HepG2 (cell line): ENCODE measurements at regions not wholly inside any gene's neighbourhood (a gene's known extent, or its start where the extent isn't known, plus 50 kb on each side); places are given as distances from the start of the nearest gene placed in this dataset.

Experiments
- ELF3 ChIP-seq: IDR thresholded peaks from 2 replicates; pipeline ENCODE4 v1.6.1; 2016; ENCODE audit warnings: missing genetic modification reagents, missing compliant biosample characterization
- FOXC1 ChIP-seq: sonication (generic); formaldehyde crosslinking; IDR thresholded peaks from 2 replicates; pipeline ENCODE4 v1.8.0; 2022; ENCODE audit warnings: mild to moderate bottlenecking, missing genetic modification reagents, borderline replicate concordance
- LCORL ChIP-seq, 2 experiments: fragments of 450-650 bp in 1 of 2; sonication (generic) in 1 of 2; formaldehyde crosslinking in 1 of 2; IDR thresholded peaks; 2 replicates each; pipeline versions ENCODE4 v1.5.0 to v1.6.1; 2017 to 2020; ENCODE audit warnings: antibody characterized with exemption in 1 of 2, missing genetic modification reagents in 1 of 2
- RBFOX2 ChIP-seq: fragments of 200-400 bp; formaldehyde crosslinking; IDR thresholded peaks from 2 replicates; pipeline ENCODE4 v1.6.1; 2017; ENCODE audit warnings: low read depth, mild to moderate bottlenecking, low read length
- REXO4 ChIP-seq: sonication (generic); formaldehyde crosslinking; IDR thresholded peaks from 2 replicates; pipeline ENCODE4 v1.8.0; 2022; ENCODE audit warnings: missing genetic modification reagents, mild to moderate bottlenecking, borderline replicate concordance
- SMAD3 ChIP-seq: sonication (generic); formaldehyde crosslinking; IDR thresholded peaks from 2 replicates; pipeline ENCODE4 v1.4.0; 2020; ENCODE audit warnings: missing genetic modification reagents
- SP5 ChIP-seq: IDR thresholded peaks from 2 replicates; pipeline ENCODE4 v1.6.1; 2016; ENCODE audit warnings: low read depth, borderline replicate concordance
- TGIF2 ChIP-seq: IDR thresholded peaks from 2 replicates; pipeline ENCODE4 v1.6.1; 2016; ENCODE audit warnings: control low read depth, missing compliant biosample characterization
- THYN1 ChIP-seq: sonication (generic); formaldehyde crosslinking; IDR thresholded peaks from 2 replicates; pipeline ENCODE4 v1.8.1; 2023; ENCODE audit warnings: low read depth, mild to moderate bottlenecking, moderate library complexity, missing genetic modification reagents, borderline replicate concordance
- YEATS4 ChIP-seq: sonication (generic); formaldehyde crosslinking; IDR thresholded peaks from 2 replicates; pipeline ENCODE4 v1.4.0; 2020; ENCODE audit warnings: missing genetic modification reagents, borderline replicate concordance
- ZBTB20 ChIP-seq: sonication (generic); formaldehyde crosslinking; IDR thresholded peaks from 2 replicates; pipeline ENCODE4 v1.8.1; 2023; ENCODE audit warnings: missing genetic modification reagents, low read depth, mild to moderate bottlenecking, borderline replicate concordance
- ZNF12 ChIP-seq: sonication (generic); formaldehyde crosslinking; IDR thresholded peaks from 2 replicates; pipeline ENCODE4 v1.5.0; 2020; ENCODE audit warnings: missing genetic modification reagents
- ZNF678 ChIP-seq: sonication (generic); formaldehyde crosslinking; IDR thresholded peaks from 2 replicates; pipeline ENCODE4 v1.4.0; 2020; ENCODE audit warnings: mild to moderate bottlenecking, missing genetic modification reagents
- ZNF777 ChIP-seq: sonication (generic); formaldehyde crosslinking; IDR thresholded peaks from 2 replicates; pipeline ENCODE4 v1.4.0; 2020; ENCODE audit warnings: missing genetic modification reagents
- TF ChIP-seq, protein P1 (sequence below): IDR thresholded peaks from 2 replicates; pipeline ENCODE4 v1.4.0; 2020; ENCODE audit warnings: mild to moderate bottlenecking, missing genetic modification reagents
- TF ChIP-seq, protein P2 (sequence below): sonication (generic); formaldehyde crosslinking; IDR thresholded peaks from 2 replicates; pipeline ENCODE4 v1.5.0; 2020; ENCODE audit warnings: missing genetic modification reagents
- TF ChIP-seq, protein P3 (sequence below): sonication (generic); formaldehyde crosslinking; IDR thresholded peaks from 2 replicates; pipeline ENCODE4 v1.5.0; 2020; ENCODE audit warnings: missing genetic modification reagents, mild to moderate bottlenecking, borderline replicate concordance
- TF ChIP-seq, protein P4 (sequence below), 2 experiments: IDR thresholded peaks; 2 replicates each; pipeline ENCODE4 v1.6.1; 2011 to 2012; ENCODE audit warnings: low read length in 2 of 2, borderline replicate concordance in 1 of 2, low read depth in 1 of 2, mild to moderate bottlenecking in 1 of 2, moderate library complexity in 1 of 2

DNA sequence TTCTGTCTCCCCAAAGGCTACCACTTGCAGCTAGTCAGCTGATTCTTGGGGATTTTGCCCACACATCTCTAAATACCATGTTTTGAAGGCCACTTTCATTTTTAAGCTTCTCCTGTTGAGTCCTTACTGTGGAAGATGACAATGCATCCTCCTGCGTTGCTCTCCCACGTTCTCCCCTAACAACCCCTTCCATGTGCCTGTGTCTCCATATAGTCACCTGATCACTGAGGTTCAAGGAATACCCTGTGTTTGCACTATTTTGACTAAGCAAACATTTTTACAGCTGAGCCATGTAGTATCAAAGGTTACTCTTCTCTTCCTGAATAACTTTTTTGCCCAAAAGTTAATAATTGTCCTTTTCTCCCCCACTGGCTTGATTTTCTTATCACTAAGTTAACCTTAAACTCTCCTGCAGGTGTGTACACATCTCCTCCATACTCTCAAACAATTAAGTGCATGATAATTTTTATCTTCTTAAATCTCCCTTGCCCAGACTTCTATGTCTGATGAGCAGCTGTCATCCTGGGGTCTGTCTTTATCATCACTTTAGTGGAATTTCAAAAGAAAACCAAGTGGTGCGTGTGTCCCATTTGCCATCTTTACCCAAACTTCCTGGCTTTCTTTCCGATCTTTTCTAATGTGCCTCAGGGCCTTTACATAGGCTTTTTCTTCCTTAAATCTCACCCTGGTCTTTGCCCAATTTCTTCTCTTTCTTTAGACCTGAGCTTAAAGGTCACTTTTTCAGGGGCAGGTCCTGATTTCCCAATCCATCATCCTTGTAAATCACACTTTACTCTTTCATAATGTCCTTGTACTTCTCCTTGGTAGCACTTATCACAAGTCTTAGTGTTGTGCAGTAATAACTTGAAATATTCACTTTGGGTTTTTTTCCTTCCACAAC is 85.2 kb upstream of the SPATS2L start (continued):
- TF ChIP-seq, protein P1, sequence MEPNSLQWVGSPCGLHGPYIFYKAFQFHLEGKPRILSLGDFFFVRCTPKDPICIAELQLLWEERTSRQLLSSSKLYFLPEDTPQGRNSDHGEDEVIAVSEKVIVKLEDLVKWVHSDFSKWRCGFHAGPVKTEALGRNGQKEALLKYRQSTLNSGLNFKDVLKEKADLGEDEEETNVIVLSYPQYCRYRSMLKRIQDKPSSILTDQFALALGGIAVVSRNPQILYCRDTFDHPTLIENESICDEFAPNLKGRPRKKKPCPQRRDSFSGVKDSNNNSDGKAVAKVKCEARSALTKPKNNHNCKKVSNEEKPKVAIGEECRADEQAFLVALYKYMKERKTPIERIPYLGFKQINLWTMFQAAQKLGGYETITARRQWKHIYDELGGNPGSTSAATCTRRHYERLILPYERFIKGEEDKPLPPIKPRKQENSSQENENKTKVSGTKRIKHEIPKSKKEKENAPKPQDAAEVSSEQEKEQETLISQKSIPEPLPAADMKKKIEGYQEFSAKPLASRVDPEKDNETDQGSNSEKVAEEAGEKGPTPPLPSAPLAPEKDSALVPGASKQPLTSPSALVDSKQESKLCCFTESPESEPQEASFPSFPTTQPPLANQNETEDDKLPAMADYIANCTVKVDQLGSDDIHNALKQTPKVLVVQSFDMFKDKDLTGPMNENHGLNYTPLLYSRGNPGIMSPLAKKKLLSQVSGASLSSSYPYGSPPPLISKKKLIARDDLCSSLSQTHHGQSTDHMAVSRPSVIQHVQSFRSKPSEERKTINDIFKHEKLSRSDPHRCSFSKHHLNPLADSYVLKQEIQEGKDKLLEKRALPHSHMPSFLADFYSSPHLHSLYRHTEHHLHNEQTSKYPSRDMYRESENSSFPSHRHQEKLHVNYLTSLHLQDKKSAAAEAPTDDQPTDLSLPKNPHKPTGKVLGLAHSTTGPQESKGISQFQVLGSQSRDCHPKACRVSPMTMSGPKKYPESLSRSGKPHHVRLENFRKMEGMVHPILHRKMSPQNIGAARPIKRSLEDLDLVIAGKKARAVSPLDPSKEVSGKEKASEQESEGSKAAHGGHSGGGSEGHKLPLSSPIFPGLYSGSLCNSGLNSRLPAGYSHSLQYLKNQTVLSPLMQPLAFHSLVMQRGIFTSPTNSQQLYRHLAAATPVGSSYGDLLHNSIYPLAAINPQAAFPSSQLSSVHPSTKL (CRISPR knock-in tag), result peak; percentile 98
- TF ChIP-seq SMAD3 (peak; percentile 87), ZNF678 (CRISPR knock-in tag) (0 out of 2 replicates have a peak, but pooled peaks have one; percentile 31), ZBTB20 (CRISPR knock-in tag) (peak; percentile 54; the same call in 1 of the 2 replicates), ELF3 (CRISPR knock-in tag) (peak; percentile 93), ZNF777 (CRISPR knock-in tag) (0 out of 2 replicates have a peak, but pooled peaks have one; percentile 7), LCORL (IDR thresholded peaks at IDR 0.05) (peak; percentile 74), LCORL (CRISPR knock-in tag; IDR thresholded peaks at IDR 0.05) (peak; percentile 72), REXO4 (CRISPR knock-in tag) (no peak), FOXC1 (CRISPR knock-in tag) (0 out of 2 replicates have a peak, but pooled peaks have one; percentile 29), RBFOX2 (no peak; the same call in 1 of the 2 replicates), THYN1 (no peak), ZNF12 (peak; percentile 39; the same call in 1 of the 2 replicates), TGIF2 (CRISPR knock-in tag) (peak; percentile 69), SP5 (CRISPR knock-in tag) (no peak; the same call in 1 of the 2 replicates), YEATS4 (CRISPR knock-in tag) (no peak)
- TF ChIP-seq, protein P2, sequence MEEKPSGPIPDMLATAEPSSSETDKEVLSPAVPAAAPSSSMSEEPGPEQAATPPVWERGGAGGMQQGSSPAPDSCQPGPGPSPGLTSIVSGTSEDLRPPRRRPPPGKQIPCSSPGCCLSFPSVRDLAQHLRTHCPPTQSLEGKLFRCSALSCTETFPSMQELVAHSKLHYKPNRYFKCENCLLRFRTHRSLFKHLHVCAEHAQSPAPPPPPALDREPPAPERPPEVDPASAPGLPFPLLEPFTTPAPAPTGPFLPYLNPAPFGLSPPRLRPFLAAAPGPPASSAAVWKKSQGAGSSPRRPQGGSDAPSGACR (CRISPR knock-in tag), result 0 out of 2 replicates have a peak, but pooled peaks have one; percentile 65
- TF ChIP-seq, protein P3, sequence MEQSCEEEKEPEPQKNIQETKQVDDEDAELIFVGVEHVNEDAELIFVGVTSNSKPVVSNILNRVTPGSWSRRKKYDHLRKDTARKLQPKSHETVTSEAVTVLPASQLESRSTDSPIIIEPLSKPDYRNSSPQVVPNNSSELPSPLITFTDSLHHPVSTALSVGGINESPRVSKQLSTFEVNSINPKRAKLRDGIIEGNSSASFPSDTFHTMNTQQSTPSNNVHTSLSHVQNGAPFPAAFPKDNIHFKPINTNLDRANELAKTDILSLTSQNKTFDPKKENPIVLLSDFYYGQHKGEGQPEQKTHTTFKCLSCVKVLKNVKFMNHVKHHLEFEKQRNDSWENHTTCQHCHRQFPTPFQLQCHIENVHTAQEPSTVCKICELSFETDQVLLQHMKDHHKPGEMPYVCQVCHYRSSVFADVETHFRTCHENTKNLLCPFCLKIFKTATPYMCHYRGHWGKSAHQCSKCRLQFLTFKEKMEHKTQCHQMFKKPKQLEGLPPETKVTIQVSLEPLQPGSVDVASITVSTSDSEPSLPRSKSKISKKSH (CRISPR knock-in tag), result no peak
- TF ChIP-seq, protein P4, sequence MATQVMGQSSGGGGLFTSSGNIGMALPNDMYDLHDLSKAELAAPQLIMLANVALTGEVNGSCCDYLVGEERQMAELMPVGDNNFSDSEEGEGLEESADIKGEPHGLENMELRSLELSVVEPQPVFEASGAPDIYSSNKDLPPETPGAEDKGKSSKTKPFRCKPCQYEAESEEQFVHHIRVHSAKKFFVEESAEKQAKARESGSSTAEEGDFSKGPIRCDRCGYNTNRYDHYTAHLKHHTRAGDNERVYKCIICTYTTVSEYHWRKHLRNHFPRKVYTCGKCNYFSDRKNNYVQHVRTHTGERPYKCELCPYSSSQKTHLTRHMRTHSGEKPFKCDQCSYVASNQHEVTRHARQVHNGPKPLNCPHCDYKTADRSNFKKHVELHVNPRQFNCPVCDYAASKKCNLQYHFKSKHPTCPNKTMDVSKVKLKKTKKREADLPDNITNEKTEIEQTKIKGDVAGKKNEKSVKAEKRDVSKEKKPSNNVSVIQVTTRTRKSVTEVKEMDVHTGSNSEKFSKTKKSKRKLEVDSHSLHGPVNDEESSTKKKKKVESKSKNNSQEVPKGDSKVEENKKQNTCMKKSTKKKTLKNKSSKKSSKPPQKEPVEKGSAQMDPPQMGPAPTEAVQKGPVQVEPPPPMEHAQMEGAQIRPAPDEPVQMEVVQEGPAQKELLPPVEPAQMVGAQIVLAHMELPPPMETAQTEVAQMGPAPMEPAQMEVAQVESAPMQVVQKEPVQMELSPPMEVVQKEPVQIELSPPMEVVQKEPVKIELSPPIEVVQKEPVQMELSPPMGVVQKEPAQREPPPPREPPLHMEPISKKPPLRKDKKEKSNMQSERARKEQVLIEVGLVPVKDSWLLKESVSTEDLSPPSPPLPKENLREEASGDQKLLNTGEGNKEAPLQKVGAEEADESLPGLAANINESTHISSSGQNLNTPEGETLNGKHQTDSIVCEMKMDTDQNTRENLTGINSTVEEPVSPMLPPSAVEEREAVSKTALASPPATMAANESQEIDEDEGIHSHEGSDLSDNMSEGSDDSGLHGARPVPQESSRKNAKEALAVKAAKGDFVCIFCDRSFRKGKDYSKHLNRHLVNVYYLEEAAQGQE (IDR thresholded peaks at IDR 0.05; ENCODE audit: borderline replicate concordance in 1 of 2, low read depth in 1 of 2, low read length in 2 of 2), result peak in 1 of 2 experiments; percentile 64; a peak in 1 of 4 replicates
